D721Med (cell line): ENCODE measurements at regions not wholly inside any gene's neighbourhood (a gene's known extent, or its start where the extent isn't known, plus 50 kb on each side); places are given as distances from the start of the nearest gene placed in this dataset.

Experiments used
- DNase-seq: peaks from one replicate; pipeline ENCODE4 v3.0.0; 2011; ENCODE audit warnings: low spot score; ENCODE audit not compliant: insufficient read length
- FAIRE-seq: peaks from 2 replicates; lab custom pipeline; 2011; peaks lifted over from hg19 to GRCh38; lab: Jason Lieb, UNC
- CTCF ChIP-seq: IDR thresholded peaks from 2 replicates; pipeline ENCODE4 v1.5.1; 2012; ENCODE audit warnings: mild to moderate bottlenecking, control low read depth; ENCODE audit not compliant: insufficient read depth; ENCODE audit errors: missing control alignments

- TF ChIP-seq CTCF: peak; percentile 55
- no peak for FAIRE-seq
- no peak for DNase-seq
Measured at GRCh38 chr15:56821721-56822425, 88.6 kb upstream of the ZNF280D start.

- no peak for DNase-seq
- no peak for TF ChIP-seq CTCF
- no peak for FAIRE-seq
Measured at GRCh38 chr15:56820333-56820732, 87.0 kb upstream of the ZNF280D start.

GRCh38 chr15:56817321-56818080, 84.2 kb upstream of the ZNF280D start:
- no peak for DNase-seq
- no peak for FAIRE-seq
- TF ChIP-seq CTCF: no peak

GRCh38 chr15:56816781-56817180, 83.5 kb upstream of the ZNF280D start:
- no peak for TF ChIP-seq CTCF

GRCh38 chr15:56815247-56815646, 81.9 kb upstream of the ZNF280D start:
- DNase-seq: no peak
- TF ChIP-seq CTCF: no peak
- FAIRE-seq: no peak

More at GRCh38 chr15:56816781-56817180, 83.5 kb upstream of the ZNF280D start:
- no peak for DNase-seq
- no peak for FAIRE-seq

GRCh38 chr15:56814429-56814828, 81.1 kb upstream of the ZNF280D start:
- FAIRE-seq (no peak), DNase-seq (no peak)
- TF ChIP-seq CTCF: no peak

- DNase-seq: no peak
- FAIRE-seq: no peak
- no peak for TF ChIP-seq CTCF
Measured at GRCh38 chr15:56813995-56814394, 80.7 kb upstream of the ZNF280D start.
